ENCODE measurements at regions not wholly inside any gene's neighbourhood (a gene's known extent, or its start where the extent isn't known, plus 50 kb on each side); places are given as distances from the start of the nearest gene placed in this dataset.

- H3K36me3 ChIP-seq = no peaks in the 10 kb centered on the region
Observed at GRCh38 chr15:94177112-94177511, 54.2 kb upstream of the MCTP2 start.

GRCh38 chr15:94175420-94175819 is 55.9 kb upstream of the MCTP2 start:
- no peaks in the 10 kb centered on the region for H3K27me3 ChIP-seq
- peaks cover 0 to 3% (median 0%) of the 10 kb centered on the region in 4 donors for H3K4me1 ChIP-seq
- TF ChIP-seq POLR2A (IDR thresholded peaks at IDR 0.05) = no peak
- TF ChIP-seq, protein P1, sequence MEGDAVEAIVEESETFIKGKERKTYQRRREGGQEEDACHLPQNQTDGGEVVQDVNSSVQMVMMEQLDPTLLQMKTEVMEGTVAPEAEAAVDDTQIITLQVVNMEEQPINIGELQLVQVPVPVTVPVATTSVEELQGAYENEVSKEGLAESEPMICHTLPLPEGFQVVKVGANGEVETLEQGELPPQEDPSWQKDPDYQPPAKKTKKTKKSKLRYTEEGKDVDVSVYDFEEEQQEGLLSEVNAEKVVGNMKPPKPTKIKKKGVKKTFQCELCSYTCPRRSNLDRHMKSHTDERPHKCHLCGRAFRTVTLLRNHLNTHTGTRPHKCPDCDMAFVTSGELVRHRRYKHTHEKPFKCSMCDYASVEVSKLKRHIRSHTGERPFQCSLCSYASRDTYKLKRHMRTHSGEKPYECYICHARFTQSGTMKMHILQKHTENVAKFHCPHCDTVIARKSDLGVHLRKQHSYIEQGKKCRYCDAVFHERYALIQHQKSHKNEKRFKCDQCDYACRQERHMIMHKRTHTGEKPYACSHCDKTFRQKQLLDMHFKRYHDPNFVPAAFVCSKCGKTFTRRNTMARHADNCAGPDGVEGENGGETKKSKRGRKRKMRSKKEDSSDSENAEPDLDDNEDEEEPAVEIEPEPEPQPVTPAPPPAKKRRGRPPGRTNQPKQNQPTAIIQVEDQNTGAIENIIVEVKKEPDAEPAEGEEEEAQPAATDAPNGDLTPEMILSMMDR (IDR thresholded peaks at IDR 0.05) = no peak
- DNase-seq = no peak
- no peak overlapping the region for H3K27ac ChIP-seq
- no peaks in the 10 kb centered on the region for H3K36me3 ChIP-seq
- no peaks in the 10 kb centered on the region for H3K9me3 ChIP-seq
- no peak overlapping the region for H3K4me3 ChIP-seq

More at GRCh38 chr15:94177112-94177511, 54.2 kb upstream of the MCTP2 start:
- no peak overlapping the region for H3K27ac ChIP-seq
- H3K27me3 ChIP-seq = no peaks in the 10 kb centered on the region
- TF ChIP-seq, protein P1 (IDR thresholded peaks at IDR 0.05) = no peak
- TF ChIP-seq POLR2A (IDR thresholded peaks at IDR 0.05) = no peak
- DNase-seq = no peak
- no peaks in the 10 kb centered on the region for H3K9me3 ChIP-seq
- no peak overlapping the region for H3K4me3 ChIP-seq
- H3K4me1 ChIP-seq = peaks cover 0 to 3% (median 0%) of the 10 kb centered on the region in 4 donors

DNA sequence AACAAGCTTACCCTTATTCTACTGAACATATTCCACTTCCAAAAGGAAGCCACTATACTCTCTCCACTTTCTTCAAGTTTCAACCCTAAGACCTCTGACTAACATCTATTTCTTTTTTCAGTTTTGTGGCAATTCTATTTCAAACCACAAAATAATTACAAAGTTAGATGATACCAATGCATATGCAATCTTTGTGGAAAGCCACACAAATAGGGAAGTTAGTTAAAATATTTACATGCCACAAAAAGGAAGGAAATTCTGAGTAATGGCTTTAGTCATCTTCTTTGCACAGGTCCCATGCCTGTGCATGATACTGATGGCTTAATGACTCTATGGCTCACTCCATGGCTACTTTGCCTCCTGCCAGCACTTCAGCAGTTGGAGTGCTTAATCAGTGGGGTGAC is 57.0 kb upstream of the MCTP2 start:
- Histone ChIP-seq H3K27me3 (no peaks in the 10 kb centered on the region), H3K4me3 (no peak overlapping the region), H3K36me3 (no peaks in the 10 kb centered on the region), H3K27ac (no peak overlapping the region), H3K9me3 (no peaks in the 10 kb centered on the region), H3K4me1 (peaks cover 0 to 3% (median 0%) of the 10 kb centered on the region in 4 donors)
- DNase-seq = no peak
- no peak for TF ChIP-seq POLR2A (IDR thresholded peaks at IDR 0.05)
- TF ChIP-seq, protein P1 (IDR thresholded peaks at IDR 0.05) = no peak

DNA sequence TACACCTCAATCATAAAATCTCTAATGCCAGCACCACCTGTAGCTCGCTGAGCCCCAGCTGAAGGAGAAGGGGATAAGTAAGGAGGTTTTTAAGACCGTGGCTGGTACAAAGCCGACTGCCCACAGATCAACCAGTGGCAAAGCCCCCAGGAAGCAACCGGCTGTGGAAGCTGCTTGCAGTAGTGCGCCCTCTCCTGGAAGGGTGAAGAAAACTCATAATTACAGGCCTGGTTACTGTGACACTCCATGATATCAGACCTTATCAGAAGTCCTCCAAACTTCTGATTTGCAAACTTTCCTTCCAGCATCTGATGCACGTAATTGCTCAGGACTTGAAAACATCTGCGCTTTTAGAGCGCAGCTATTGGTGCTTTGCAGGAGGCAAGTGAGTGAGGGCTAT is 63.1 kb upstream of the MCTP2 start:
- H3K4me1 ChIP-seq = no peaks in the 10 kb centered on the region
- H3K27me3 ChIP-seq = no peaks in the 10 kb centered on the region
- no peaks in the 10 kb centered on the region for H3K9me3 ChIP-seq
- H3K27ac ChIP-seq = no peak overlapping the region
- DNase-seq = no peak
- TF ChIP-seq, protein P1 (IDR thresholded peaks at IDR 0.05) = peak in 2 of 6 experiments; percentile 11
- no peak for TF ChIP-seq POLR2A (IDR thresholded peaks at IDR 0.05)
- H3K4me3 ChIP-seq = no peak overlapping the region
- no peaks in the 10 kb centered on the region for H3K36me3 ChIP-seq

- no peaks in the 10 kb centered on the region for H3K36me3 ChIP-seq
- no peak overlapping the region for H3K27ac ChIP-seq
Observed at GRCh38 chr15:94164971-94165370, 66.4 kb upstream of the MCTP2 start.

More at GRCh38 chr15:94164971-94165370, 66.4 kb upstream of the MCTP2 start:
- Histone ChIP-seq H3K27me3 (no peaks in the 10 kb centered on the region), H3K4me3 (no peak overlapping the region), H3K9me3 (no peaks in the 10 kb centered on the region), H3K4me1 (no peaks in the 10 kb centered on the region)
- no peak for TF ChIP-seq POLR2A (IDR thresholded peaks at IDR 0.05)
- TF ChIP-seq, protein P1 (IDR thresholded peaks at IDR 0.05) = no peak
- no peak for DNase-seq
